MCF 10A (cell line): ENCODE measurements at regions not wholly inside any gene's neighbourhood (a gene's known extent, or its start where the extent isn't known, plus 50 kb on each side); places are given as distances from the start of the nearest gene placed in this dataset.
"Not testable (repeated sequence)": the region's sequence is repeated elsewhere in the genome, so short reads cannot be mapped to it uniquely, and the experiment has no call there.

Experiments
- BruUV-seq: library from RNA; stranded (reverse); fragments of 400-500 nt; replicated peaks from 2 replicates; lab custom pipeline; 2021; lab: Mats Ljungman, UMichigan
- CTCF ChIA-PET: fragments of 300-600 bp; sonication (Branson Sonifier 250); formaldehyde crosslinking; extraction: SDS; loops from one replicate; lab custom pipeline; 2021; ENCODE audit warnings: antibody characterized with exemption, inconsistent platforms; lab: Yijun Ruan, JAX
- POLR2A ChIA-PET: fragments of 300-600, 350-650 bp; sonication (Branson Sonifier 250); formaldehyde crosslinking; extraction: SDS; loops from one replicate; lab custom pipeline; 2020; ENCODE audit warnings: antibody characterized with exemption, inconsistent platforms; lab: Yijun Ruan, JAX
- DNase-seq: peaks from one replicate; pipeline ENCODE4 v3.0.0-alpha.2; 2018; ENCODE audit not compliant: unreplicated experiment
- H3K27ac Mint-ChIP-seq: one replicate; pipeline ENCODE4 v1.8.0; 2022; ENCODE audit warnings: mild to moderate bottlenecking, low read depth, mixed read lengths; ENCODE audit not compliant: unreplicated experiment
- H3K27me3 Mint-ChIP-seq: one replicate; pipeline ENCODE4 v1.8.0; 2022; ENCODE audit warnings: mixed read lengths; ENCODE audit not compliant: insufficient read depth, unreplicated experiment
- H3K36me3 Mint-ChIP-seq: one replicate; pipeline ENCODE4 v1.8.0; 2022; ENCODE audit warnings: mild to moderate bottlenecking, moderate library complexity, mixed read lengths; ENCODE audit not compliant: insufficient read depth, unreplicated experiment
- H3K4me1 Mint-ChIP-seq: one replicate; pipeline ENCODE4 v1.8.0; 2022; ENCODE audit warnings: mixed read lengths; ENCODE audit not compliant: insufficient read depth, unreplicated experiment
- H3K4me3 Mint-ChIP-seq: one replicate; pipeline ENCODE4 v1.8.0; 2022; ENCODE audit warnings: mild to moderate bottlenecking, moderate library complexity, mixed read lengths; ENCODE audit not compliant: unreplicated experiment
- H3K9me3 Mint-ChIP-seq: one replicate; pipeline ENCODE4 v1.8.0; 2022; ENCODE audit warnings: mixed read lengths; ENCODE audit not compliant: unreplicated experiment
- CTCF ChIP-seq: fragments of 200-600 bp; IDR thresholded peaks from one replicate; pipeline ENCODE4 v1.8.0; 2022; ENCODE audit warnings: antibody characterized with exemption, mild to moderate bottlenecking; ENCODE audit not compliant: unreplicated experiment
- intact Hi-C: fragments of 100-400 bp; cut with micrococcal nuclease; formaldehyde crosslinking; loops from 2 replicates; pipeline ENCODE4 v1.14.1; 2022

GRCh38 chr6:157744102-157744601 is 78.9 kb upstream of the SNX9 start:
- H3K4me3 Mint-ChIP-seq = no peak overlapping the region
- no peaks in the 10 kb centered on the region for H3K27me3 Mint-ChIP-seq
- no peak for DNase-seq
- no TSS peak for BruUV-seq
- TF ChIP-seq CTCF = no peak
- no peaks in the 10 kb centered on the region for H3K9me3 Mint-ChIP-seq
- intact Hi-C loops = no loop called here
- no peak overlapping the region for H3K27ac Mint-ChIP-seq
- ChIA-PET CTCF (interaction anchor here (0.7 to 2.7 kb wide), 2 partner anchors 12 to 130 kb away, joined by 3 to 12 read pairs; no protein-coding TSS in a partner anchor), POLR2A (no interaction called here)
- H3K36me3 Mint-ChIP-seq = peaks cover 6% of the 10 kb centered on the region
- no peaks in the 10 kb centered on the region for H3K4me1 Mint-ChIP-seq

GRCh38 chr6:157746897-157747296 is 76.1 kb upstream of the SNX9 start:
- ChIA-PET CTCF (interaction anchor here (2.6 kb wide), 1 partner anchor 10 kb away, joined by 23 read pairs; no protein-coding TSS in a partner anchor), POLR2A (no interaction called here)
- BruUV-seq = no TSS peak
- DNase-seq = no peak
- no peaks in the 10 kb centered on the region for H3K27me3 Mint-ChIP-seq
- no peak overlapping the region for H3K4me3 Mint-ChIP-seq
- TF ChIP-seq CTCF = no peak
- intact Hi-C loops = no loop called here
- H3K4me1 Mint-ChIP-seq = no peaks in the 10 kb centered on the region
- no peaks in the 10 kb centered on the region for H3K9me3 Mint-ChIP-seq
- peaks cover 6% of the 10 kb centered on the region for H3K36me3 Mint-ChIP-seq
- no peak overlapping the region for H3K27ac Mint-ChIP-seq

GRCh38 chr6:157747370-157747769 is 75.7 kb upstream of the SNX9 start:
- ChIA-PET CTCF (interaction anchor here (2.6 kb wide), 1 partner anchor 9 kb away, joined by 23 read pairs; no protein-coding TSS in a partner anchor), POLR2A (no interaction called here)
- no peaks in the 10 kb centered on the region for H3K27me3 Mint-ChIP-seq
- TF ChIP-seq CTCF = no peak
- DNase-seq = no peak
- H3K27ac Mint-ChIP-seq = no peak overlapping the region
- H3K4me1 Mint-ChIP-seq = peaks cover under 1% of the 10 kb centered on the region
- peaks cover 6% of the 10 kb centered on the region for H3K36me3 Mint-ChIP-seq
- H3K9me3 Mint-ChIP-seq = no peaks in the 10 kb centered on the region
- intact Hi-C loops = no loop called here
- no TSS peak for BruUV-seq
- no peak overlapping the region for H3K4me3 Mint-ChIP-seq

GRCh38 chr6:157748839-157749571 is 74.0 kb upstream of the SNX9 start:
- DNase-seq = no peak
- Mint-ChIP-seq H3K4me3 (no peak overlapping the region), H3K9me3 (no peaks in the 10 kb centered on the region), H3K36me3 (peaks cover 6% of the 10 kb centered on the region), H3K27me3 (no peaks in the 10 kb centered on the region), H3K4me1 (peaks cover 16% of the 10 kb centered on the region), H3K27ac (no peak overlapping the region)
- TF ChIP-seq CTCF = no peak
- no TSS peak for BruUV-seq
- ChIA-PET POLR2A (no interaction called here), CTCF (interaction anchor here (0.6 to 2.6 kb wide), 4 partner anchors 8 to 663 kb away, joined by 3 to 23 read pairs (median 5); no protein-coding TSS in a partner anchor)
- intact Hi-C loops = no loop called here

DNA sequence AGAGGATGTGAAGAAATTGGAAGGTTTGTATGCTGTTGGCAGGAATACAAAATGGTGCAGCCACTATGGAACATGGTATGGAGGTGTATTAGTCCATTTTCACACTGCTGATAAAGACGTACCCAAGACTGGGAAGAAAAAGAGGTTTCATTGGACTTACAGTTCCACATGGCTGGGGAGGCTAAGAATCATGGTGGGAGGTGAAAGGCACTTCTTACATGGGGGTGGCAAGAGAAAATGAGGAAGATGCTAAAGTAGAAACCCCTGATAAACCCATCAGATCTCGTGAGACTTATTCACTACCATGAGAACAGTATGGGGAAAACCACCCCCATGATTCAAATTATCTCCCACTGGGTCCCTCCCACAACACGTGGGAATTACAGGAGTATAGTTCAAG is 72.1 kb upstream of the SNX9 start:
- DNase-seq, H3K9me3 Mint-ChIP-seq, CTCF ChIA-PET, H3K36me3 Mint-ChIP-seq, H3K27me3 Mint-ChIP-seq, H3K27ac Mint-ChIP-seq, BruUV-seq, POLR2A ChIA-PET, H3K4me3 Mint-ChIP-seq: not testable (repeated sequence)
- intact Hi-C loops = loop anchor here (10.0 kb wide), 1 partner anchor 436 kb away; no protein-coding TSS in a partner anchor
- H3K4me1 Mint-ChIP-seq = peaks cover 16% of the 10 kb centered on the region
